Mesothelial cell of epicardium (in vitro differentiated cells): ENCODE measurements at regions not wholly inside any gene's neighbourhood (a gene's known extent, or its start where the extent isn't known, plus 50 kb on each side); places are given as distances from the start of the nearest gene placed in this dataset.

ENCODE experiments used
- DNase-seq, 2 experiments: peaks; one replicate each; pipeline ENCODE4 v3.0.0; 2021; ENCODE audit warnings: low spot score in 2 of 2; ENCODE audit not compliant: unreplicated experiment in 2 of 2
- H3K27ac Mint-ChIP-seq: 2 replicates; pipeline ENCODE4 v1.8.0; 2021; ENCODE audit warnings: mixed read lengths
- H3K27me3 Mint-ChIP-seq: 2 replicates; pipeline ENCODE4 v1.8.0; 2021; ENCODE audit warnings: low read depth, mixed read lengths
- H3K36me3 Mint-ChIP-seq: 2 replicates; pipeline ENCODE4 v1.8.0; 2021; ENCODE audit warnings: mixed read lengths
- H3K4me1 Mint-ChIP-seq: 2 replicates; pipeline ENCODE4 v1.8.0; 2021; ENCODE audit warnings: mixed read lengths
- H3K4me3 Mint-ChIP-seq: 2 replicates; pipeline ENCODE4 v1.8.0; 2021; ENCODE audit warnings: mild to moderate bottlenecking, moderate library complexity, mixed read lengths
- H3K9me3 Mint-ChIP-seq: 2 replicates; pipeline ENCODE4 v1.8.0; 2021; ENCODE audit warnings: mixed read lengths
- CTCF ChIP-seq: fragments of 200-600 bp; sonication (generic); IDR thresholded peaks from one replicate; pipeline ENCODE4 v1.5.0; 2021; ENCODE audit warnings: antibody characterized with exemption; ENCODE audit not compliant: unreplicated experiment

GRCh38 chr3:35523838-35524237, 115.5 kb upstream of the ARPP21 start:
- DNase-seq, result no peak
- peaks cover 23% of the 10 kb centered on the region for H3K9me3 Mint-ChIP-seq
- H3K27me3 Mint-ChIP-seq, result no peaks in the 10 kb centered on the region
- peaks cover 21% of the 10 kb centered on the region for H3K4me1 Mint-ChIP-seq
- H3K4me3 Mint-ChIP-seq, result no peak overlapping the region
- no peak for TF ChIP-seq CTCF
- H3K27ac Mint-ChIP-seq, result peak overlapping the region; percentile 72
- no peaks in the 10 kb centered on the region for H3K36me3 Mint-ChIP-seq

- no peak for DNase-seq
- Mint-ChIP-seq H3K36me3 (no peaks in the 10 kb centered on the region), H3K4me1 (peaks cover 21% of the 10 kb centered on the region), H3K4me3 (no peak overlapping the region), H3K27me3 (no peaks in the 10 kb centered on the region), H3K27ac (no peak overlapping the region), H3K9me3 (peaks cover 23% of the 10 kb centered on the region)
- TF ChIP-seq CTCF, result no peak
Observed at GRCh38 chr3:35524856-35525255, 114.5 kb upstream of the ARPP21 start.

GRCh38 chr3:35528728-35529127, 110.6 kb upstream of the ARPP21 start:
- no peak for DNase-seq
- H3K4me3 Mint-ChIP-seq, result no peak overlapping the region
- H3K4me1 Mint-ChIP-seq, result peaks cover 3% of the 10 kb centered on the region
- TF ChIP-seq CTCF, result no peak
- H3K9me3 Mint-ChIP-seq, result peaks cover 25% of the 10 kb centered on the region
- no peaks in the 10 kb centered on the region for H3K27me3 Mint-ChIP-seq
- H3K27ac Mint-ChIP-seq, result no peak overlapping the region
- no peaks in the 10 kb centered on the region for H3K36me3 Mint-ChIP-seq

DNA sequence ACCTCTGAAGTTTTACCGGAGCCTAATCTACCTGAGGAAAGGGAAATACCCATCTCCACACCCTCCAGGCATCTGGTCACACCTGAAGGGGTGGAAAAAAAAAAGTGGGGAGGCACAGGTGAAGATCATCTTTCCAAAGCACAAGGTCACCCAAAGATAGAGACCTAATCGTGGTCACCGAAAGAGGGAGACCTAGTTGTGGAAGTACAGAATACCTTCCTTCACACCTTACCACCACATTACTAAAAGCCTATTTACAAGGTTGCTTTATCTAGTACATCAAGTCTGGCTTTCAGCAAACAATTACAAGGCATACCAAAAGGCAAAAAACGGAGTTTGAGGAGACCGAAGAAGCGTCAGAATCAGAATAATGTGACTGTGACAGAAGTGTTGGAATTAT, 110.0 kb upstream of the ARPP21 start:
- no peak for DNase-seq
- Mint-ChIP-seq H3K4me1 (no peaks in the 10 kb centered on the region), H3K9me3 (peaks cover 25% of the 10 kb centered on the region), H3K27me3 (no peaks in the 10 kb centered on the region), H3K27ac (no peak overlapping the region), H3K36me3 (no peaks in the 10 kb centered on the region), H3K4me3 (no peak overlapping the region)
- TF ChIP-seq CTCF, result no peak

DNA sequence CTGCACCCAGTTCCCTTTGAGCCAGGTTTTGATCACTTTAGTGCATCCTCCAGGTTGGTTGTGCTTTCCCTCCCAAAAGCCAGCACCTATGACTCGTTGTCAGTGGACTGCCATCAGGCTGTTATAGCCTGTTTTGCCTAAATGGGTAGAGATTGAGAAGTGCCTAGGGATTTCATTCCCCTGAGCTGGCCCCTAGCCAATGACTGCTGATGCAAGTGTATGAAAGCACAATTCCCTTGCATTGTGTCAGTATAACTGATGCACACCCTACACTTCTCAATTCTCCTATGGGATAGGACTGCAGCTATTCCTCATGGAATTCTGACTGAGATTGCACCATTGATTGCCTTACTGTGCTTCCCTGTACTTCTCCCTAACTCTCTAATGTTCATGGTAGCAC, 102.1 kb upstream of the ARPP21 start:
- Mint-ChIP-seq H3K36me3 (no peaks in the 10 kb centered on the region), H3K27ac (no peak overlapping the region), H3K27me3 (peaks cover 2% of the 10 kb centered on the region), H3K4me1 (no peaks in the 10 kb centered on the region), H3K4me3 (no peak overlapping the region), H3K9me3 (no peaks in the 10 kb centered on the region)
- no peak for DNase-seq
- no peak for TF ChIP-seq CTCF

DNA sequence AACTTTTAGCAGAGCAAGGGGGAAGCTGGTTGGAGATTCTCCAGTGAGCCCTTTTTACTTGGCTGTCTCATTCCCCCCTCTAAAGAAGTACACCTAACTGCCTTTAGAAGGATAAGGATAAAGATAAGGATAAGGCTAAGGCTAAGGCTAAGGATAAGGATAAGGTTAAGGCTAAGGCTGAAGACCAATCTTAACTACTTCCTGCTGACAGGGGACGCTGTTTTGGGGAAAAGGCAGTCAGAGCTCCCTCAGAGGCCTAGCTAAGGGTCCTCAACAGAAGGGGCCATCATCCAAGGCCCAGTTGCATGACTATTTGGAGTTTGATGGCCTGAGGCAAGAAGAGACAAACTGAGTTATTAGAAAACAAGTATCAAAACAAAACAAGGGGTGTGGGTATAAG, 94.3 kb upstream of the ARPP21 start:
- Mint-ChIP-seq H3K4me3 (no peak overlapping the region), H3K36me3 (no peaks in the 10 kb centered on the region), H3K27ac (no peak overlapping the region), H3K4me1 (peaks cover 5% of the 10 kb centered on the region), H3K27me3 (no peaks in the 10 kb centered on the region), H3K9me3 (peaks cover 3% of the 10 kb centered on the region)
- TF ChIP-seq CTCF, result no peak
- DNase-seq, result no peak
